Kidney (tissue), 13 donors: ENCODE measurements at regions not wholly inside any gene's neighbourhood (a gene's known extent, or its start where the extent isn't known, plus 50 kb on each side); places are given as distances from the start of the nearest gene placed in this dataset.
"Not testable (repeated sequence)": the region's sequence is repeated elsewhere in the genome, so short reads cannot be mapped to it uniquely, and the experiment has no call there.

ENCODE experiments used
- DNase-seq, 5 donors: peaks; one replicate each; pipeline ENCODE4 v3.0.0-alpha.2; 2013 to 2020
- FAIRE-seq: peaks from 2 replicates; lab custom pipeline; 2012; peaks lifted over from hg19 to GRCh38; lab: Jason Lieb, UNC
- H3K27ac ChIP-seq, 2 donors: one replicate each; pipeline ENCODE4 v1.7.0; 2013; ENCODE audit warnings: low read depth in 2 of 2, low read length in 2 of 2, inconsistent platforms in 1 of 2
- H3K27me3 ChIP-seq: one replicate; pipeline ENCODE4 v1.7.1; 2013; ENCODE audit warnings: low read length, inconsistent platforms; ENCODE audit not compliant: control insufficient read depth, insufficient read depth
- H3K36me3 ChIP-seq, 3 donors: one replicate each; pipeline versions ENCODE4 v1.7.0 to v1.7.1; 2013; ENCODE audit warnings: low read length in 3 of 3, control low read depth in 1 of 3, inconsistent platforms in 1 of 3; ENCODE audit not compliant: insufficient read depth in 3 of 3, control insufficient read depth in 2 of 3
- H3K4me1 ChIP-seq, 3 donors: one replicate each; pipeline versions ENCODE4 v1.7.0 to v1.7.1; 2013; ENCODE audit warnings: low read length in 3 of 3, inconsistent platforms in 1 of 3, low read depth in 1 of 3; ENCODE audit not compliant: control insufficient read depth in 2 of 3, insufficient read depth in 2 of 3
- H3K4me3 ChIP-seq, 3 donors: one replicate each; pipeline versions ENCODE4 v1.7.0 to v1.8.1; 2013; ENCODE audit warnings: low read length in 3 of 3, control low read depth in 1 of 3, inconsistent platforms in 1 of 3
- H3K9ac ChIP-seq, 3 donors: one replicate each; pipeline versions ENCODE4 v1.7.0 to v1.7.1; 2013; ENCODE audit warnings: low read length in 3 of 3, control low read depth in 1 of 3, inconsistent platforms in 1 of 3
- H3K9me3 ChIP-seq, 3 donors: one replicate each; pipeline versions ENCODE4 v1.7.0 to v1.7.1; 2013; ENCODE audit warnings: low read length in 3 of 3, control low read depth in 1 of 3, inconsistent platforms in 1 of 3; ENCODE audit not compliant: control insufficient read depth in 2 of 3, insufficient read depth in 1 of 3
- intact Hi-C: fragments of 100-400 bp; cut with DNase I; formaldehyde crosslinking; loops from one replicate; pipeline ENCODE4 v1.11.1; 2022
- TF ChIP-seq, protein P1 (sequence below): IDR thresholded peaks from 3 replicates; pipeline ENCODE4 v1.5.1; 2012; ENCODE audit warnings: mild to moderate bottlenecking, moderate library complexity, borderline replicate concordance; ENCODE audit not compliant: insufficient read depth; ENCODE audit errors: extremely low read depth
- donor health status: control.
- donor health status: control.
- donor health status: control.
- donor health status: control.
- donor health status: control.
- donor health status: DM: yes; HTN: yes; CAD: no.
- donor health status: Normal renal cell carcinoma (clear cell type).

DNA sequence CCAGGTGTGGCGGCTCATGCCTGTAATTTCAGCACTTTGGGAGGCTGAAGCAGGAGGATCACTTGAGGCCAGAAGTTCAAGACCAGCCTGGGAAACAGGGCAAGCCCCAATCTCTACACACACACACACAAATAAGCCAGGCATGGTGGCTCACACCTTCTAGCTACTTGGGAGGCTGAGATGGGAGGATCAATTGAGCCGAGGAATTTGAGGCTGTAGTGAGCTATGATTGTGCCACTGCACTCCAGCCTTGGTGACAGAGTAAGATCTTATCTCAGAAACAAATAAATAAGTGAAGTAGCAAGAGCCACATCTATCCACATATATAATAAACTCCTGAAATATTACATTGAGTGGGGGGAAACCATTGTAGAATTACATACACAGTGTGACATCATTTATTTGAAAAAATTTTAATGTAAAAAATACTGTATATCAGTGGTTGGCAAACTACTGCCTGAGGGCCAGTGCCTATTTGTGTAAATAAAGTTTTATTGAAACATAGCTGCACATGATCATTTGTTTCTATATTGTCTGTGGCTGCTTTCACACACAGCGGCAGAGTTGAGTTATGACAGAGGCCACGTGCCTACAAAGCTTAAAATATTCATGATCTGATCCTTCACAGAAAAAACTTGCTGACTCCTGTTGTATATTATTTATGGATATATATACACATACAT is 54.7 kb upstream of the ARHGEF7 start:
- intact Hi-C loops, result no loop called here
- TF ChIP-seq, protein P1, sequence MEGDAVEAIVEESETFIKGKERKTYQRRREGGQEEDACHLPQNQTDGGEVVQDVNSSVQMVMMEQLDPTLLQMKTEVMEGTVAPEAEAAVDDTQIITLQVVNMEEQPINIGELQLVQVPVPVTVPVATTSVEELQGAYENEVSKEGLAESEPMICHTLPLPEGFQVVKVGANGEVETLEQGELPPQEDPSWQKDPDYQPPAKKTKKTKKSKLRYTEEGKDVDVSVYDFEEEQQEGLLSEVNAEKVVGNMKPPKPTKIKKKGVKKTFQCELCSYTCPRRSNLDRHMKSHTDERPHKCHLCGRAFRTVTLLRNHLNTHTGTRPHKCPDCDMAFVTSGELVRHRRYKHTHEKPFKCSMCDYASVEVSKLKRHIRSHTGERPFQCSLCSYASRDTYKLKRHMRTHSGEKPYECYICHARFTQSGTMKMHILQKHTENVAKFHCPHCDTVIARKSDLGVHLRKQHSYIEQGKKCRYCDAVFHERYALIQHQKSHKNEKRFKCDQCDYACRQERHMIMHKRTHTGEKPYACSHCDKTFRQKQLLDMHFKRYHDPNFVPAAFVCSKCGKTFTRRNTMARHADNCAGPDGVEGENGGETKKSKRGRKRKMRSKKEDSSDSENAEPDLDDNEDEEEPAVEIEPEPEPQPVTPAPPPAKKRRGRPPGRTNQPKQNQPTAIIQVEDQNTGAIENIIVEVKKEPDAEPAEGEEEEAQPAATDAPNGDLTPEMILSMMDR, result no peak
- FAIRE-seq (no peak), DNase-seq (no peak)
- Histone ChIP-seq H3K36me3 (no peaks in the 10 kb centered on the region), H3K9ac (no peak overlapping the region), H3K4me3 (no peak overlapping the region), H3K27me3 (no peaks in the 10 kb centered on the region), H3K27ac (no peak overlapping the region), H3K4me1 (no peaks in the 10 kb centered on the region), H3K9me3 (no peaks in the 10 kb centered on the region)

DNA sequence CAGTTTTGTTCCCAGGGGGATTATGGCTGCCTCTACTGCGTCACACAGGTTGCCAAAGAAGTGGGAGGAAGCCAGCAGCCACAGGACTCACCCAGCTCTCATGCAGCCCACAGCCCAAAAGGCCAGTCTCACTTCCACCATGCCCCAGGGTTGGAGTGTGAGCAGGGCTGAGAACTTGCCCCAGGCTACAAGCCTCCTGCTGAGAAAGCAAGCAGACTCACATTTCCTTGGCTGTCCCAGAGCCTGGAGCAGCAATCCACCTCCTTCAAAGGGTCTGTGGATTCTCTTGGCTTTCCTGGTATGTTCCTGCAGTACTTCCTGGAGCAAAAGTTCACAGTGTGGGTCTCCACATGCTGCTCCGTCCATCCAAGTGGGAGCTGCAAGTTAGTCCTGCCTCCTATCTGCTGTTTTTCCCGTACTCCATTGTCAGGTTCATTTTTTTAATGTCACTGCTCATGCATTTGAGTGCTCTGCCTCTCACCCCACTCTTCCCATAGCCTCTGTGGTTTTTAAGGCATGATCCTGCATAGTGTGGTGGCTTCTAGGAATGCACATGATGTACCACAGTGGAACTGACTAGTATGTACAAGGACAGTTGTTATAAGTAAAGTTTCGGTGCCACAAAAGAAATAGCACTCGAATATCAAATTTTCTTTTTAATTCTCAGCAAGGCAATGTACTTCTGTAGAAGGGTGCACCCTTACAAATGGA is 56.2 kb upstream of the ARHGEF7 start:
- no peak overlapping the region for H3K4me3 ChIP-seq
- no peaks in the 10 kb centered on the region for H3K4me1 ChIP-seq
- H3K27me3 ChIP-seq, result no peaks in the 10 kb centered on the region
- TF ChIP-seq, protein P1, result no peak
- no peaks in the 10 kb centered on the region for H3K9me3 ChIP-seq
- DNase-seq (no peak), FAIRE-seq (no peak)
- H3K9ac ChIP-seq, result no peak overlapping the region
- H3K27ac ChIP-seq, result no peak overlapping the region
- no peaks in the 10 kb centered on the region for H3K36me3 ChIP-seq
- intact Hi-C loops, result no loop called here

DNA sequence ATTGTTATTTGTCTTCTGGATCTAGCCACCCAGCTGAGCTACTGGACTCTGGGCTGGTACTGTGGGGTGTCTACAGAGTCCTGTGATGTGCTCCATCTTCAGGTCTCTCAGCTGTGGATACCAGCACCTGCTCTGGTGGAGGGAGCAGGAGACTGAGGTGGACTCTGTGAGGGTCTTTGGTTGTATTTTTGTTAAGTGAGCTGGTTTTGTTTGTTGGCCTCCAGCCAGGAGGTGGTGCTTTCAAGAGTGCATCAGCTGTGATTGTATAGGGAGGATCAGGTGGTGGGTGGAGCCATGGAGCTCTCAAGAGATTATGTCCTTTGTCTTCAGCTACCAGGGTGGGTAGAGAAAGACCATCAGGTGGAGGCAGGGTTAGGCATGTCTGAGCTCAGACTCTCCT is 56.8 kb upstream of the ARHGEF7 start:
- H3K27ac ChIP-seq, DNase-seq, H3K4me3 ChIP-seq, H3K4me1 ChIP-seq, H3K36me3 ChIP-seq, intact Hi-C loops, FAIRE-seq, H3K9me3 ChIP-seq, H3K27me3 ChIP-seq, H3K9ac ChIP-seq: not testable (repeated sequence)

DNA sequence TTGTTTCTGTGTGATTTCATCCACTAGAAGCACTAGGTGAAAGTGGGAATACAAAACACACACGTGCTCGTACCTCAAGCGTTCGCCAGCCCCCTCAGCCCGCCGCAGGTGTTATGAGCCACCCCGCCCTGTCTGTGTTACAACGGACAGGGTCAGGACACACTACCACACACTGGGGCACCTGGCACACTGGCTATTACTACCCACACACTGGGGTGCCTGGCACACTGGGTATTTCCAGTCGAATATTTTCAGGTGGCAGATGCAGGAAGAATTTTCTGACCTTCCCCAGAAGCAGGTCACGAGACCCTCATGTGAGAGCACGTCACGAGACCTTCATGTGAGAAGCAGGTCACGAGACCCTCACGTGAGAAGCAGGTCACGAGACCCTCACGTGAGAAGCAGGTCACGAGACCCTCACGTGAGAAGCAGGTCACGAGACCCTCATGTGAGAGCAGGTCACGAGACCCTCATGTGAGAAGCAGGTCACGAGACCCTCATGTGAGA is 63.3 kb upstream of the ARHGEF7 start:
- FAIRE-seq, DNase-seq, H3K9me3 ChIP-seq, H3K4me1 ChIP-seq, H3K9ac ChIP-seq, H3K27ac ChIP-seq, H3K36me3 ChIP-seq, intact Hi-C loops, H3K27me3 ChIP-seq, H3K4me3 ChIP-seq: not testable (repeated sequence)
